ENCODE measurements at regions not wholly inside any gene's neighbourhood (a gene's known extent, or its start where the extent isn't known, plus 50 kb on each side); places are given as distances from the start of the nearest gene placed in this dataset.

DNA sequence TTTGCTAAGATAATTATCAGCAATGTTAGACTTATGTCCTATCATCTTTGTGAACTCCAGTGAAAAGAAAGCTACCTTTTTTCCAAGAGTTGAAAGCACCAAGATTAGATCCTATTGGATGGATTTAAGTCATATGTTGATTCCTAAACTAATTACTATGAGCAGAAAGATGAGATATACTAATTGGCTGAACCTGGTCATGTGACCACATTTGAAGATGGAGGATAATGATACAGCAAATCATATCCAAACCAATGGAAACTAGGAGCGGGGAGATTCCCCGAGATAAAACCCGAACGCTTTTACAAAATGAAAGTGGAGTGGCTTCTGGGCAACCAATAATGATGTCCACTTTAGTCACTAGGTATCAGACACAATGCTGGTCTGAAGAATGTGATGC is 1060.2 kb upstream of the EEF2KMT start:
- Mint-ChIP-seq H3K27ac (no peak overlapping the region), H3K4me1 (no peaks in the 10 kb centered on the region), H3K9me3 (no peaks in the 10 kb centered on the region), H3K36me3 (no peaks in the 10 kb centered on the region), H3K27me3 (no peaks in the 10 kb centered on the region), H3K4me3 (no peak overlapping the region)
- DNase-seq (ENCODE audit: low spot score in 2 of 2) (no peak), ATAC-seq (ENCODE audit: low read depth) (no peak)

DNA sequence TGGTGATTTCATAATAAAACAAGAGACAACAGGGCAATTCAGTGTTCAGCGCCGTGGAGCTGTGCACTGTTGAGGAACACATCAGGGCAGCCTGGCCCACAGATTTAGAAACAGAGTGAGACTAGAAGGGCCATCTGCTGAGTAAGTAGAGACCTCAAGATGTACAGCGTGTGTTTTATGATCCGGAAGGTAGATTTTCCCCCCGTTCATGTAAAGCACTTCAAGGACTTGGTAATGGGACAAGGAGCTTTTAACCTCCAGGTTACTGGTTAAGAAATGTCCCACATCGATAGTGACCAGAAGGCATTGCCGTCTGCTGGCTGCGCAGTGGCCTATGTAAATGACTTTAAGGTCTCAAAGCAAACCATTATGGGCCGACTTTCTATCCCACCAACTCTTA is 1057.7 kb upstream of the EEF2KMT start:
- Mint-ChIP-seq H3K4me1 (no peaks in the 10 kb centered on the region), H3K4me3 (no peak overlapping the region), H3K9me3 (peaks cover 1% of the 10 kb centered on the region), H3K27ac (no peak overlapping the region), H3K27me3 (no peaks in the 10 kb centered on the region), H3K36me3 (no peaks in the 10 kb centered on the region)
- ATAC-seq (ENCODE audit: low read depth) (no peak), DNase-seq (ENCODE audit: low spot score in 2 of 2) (no peak)

DNA sequence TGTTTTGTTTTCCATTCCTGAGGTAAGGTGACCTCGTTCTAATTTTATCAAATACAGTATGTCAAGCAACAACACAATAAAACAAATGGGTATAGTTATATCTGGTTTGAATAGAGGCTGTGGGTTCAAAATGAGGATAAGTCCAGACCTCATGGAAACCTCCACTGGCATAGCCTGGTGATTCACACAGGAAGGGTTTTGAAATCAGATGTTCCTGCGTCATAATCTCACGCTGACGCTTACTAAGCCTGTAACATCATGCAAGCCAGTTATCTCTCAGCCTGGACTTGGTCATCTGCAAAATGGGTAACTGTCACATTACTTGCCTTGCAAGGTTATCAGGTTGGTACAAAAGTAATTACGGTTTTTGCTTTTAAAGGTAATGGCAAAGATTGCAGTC is 1056.3 kb upstream of the EEF2KMT start:
- no peak for ATAC-seq (ENCODE audit: low read depth)
- Mint-ChIP-seq H3K27me3 (no peaks in the 10 kb centered on the region), H3K36me3 (no peaks in the 10 kb centered on the region), H3K27ac (no peak overlapping the region), H3K4me1 (no peaks in the 10 kb centered on the region), H3K9me3 (peaks cover 1% of the 10 kb centered on the region), H3K4me3 (no peak overlapping the region)
- DNase-seq (ENCODE audit: low spot score in 2 of 2), result no peak

DNA sequence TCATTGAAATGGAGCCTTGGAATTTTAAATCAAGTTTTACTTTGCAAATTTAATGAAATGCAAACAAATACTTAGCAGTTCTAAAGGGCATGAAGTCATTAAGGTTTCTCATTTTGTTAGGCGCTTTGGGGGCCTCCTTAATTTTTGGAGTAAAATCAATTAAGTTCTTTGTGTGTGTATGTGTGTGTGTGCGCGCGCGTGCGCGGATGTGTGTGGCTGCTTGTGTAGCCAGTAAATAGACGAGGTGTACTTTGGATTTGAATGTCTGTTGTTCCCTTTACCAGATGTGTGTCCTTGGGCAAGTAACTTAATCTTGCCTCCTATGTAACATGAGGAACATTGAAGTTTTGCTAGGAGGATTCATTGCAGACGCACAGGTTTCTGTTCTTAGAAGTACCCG is 1051.4 kb upstream of the EEF2KMT start:
- no peak overlapping the region for H3K4me3 Mint-ChIP-seq
- no peak overlapping the region for H3K27ac Mint-ChIP-seq
- peaks cover 1% of the 10 kb centered on the region for H3K9me3 Mint-ChIP-seq
- ATAC-seq (ENCODE audit: low read depth) (no peak), DNase-seq (ENCODE audit: low spot score in 2 of 2) (no peak)
- no peaks in the 10 kb centered on the region for H3K36me3 Mint-ChIP-seq
- no peaks in the 10 kb centered on the region for H3K27me3 Mint-ChIP-seq
- H3K4me1 Mint-ChIP-seq, result no peaks in the 10 kb centered on the region

DNA sequence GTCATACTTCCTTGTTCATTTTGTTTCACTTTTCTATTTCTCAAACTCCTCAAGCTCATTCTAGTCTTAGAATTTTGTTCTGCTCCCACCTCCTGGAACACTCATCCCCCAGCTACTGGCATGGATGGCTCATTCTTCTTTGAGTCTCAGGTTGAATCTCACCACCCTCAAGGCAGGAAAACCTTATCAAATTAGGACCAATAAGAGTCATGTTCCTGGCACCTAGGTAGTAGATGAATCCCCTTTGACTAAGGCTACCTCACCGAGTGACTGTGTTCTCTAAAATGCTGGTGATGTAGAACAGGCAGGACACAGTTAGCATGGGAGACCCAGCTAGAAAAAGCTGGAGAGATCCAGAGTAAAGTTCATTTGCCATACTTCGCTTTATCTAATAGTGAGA is 1050.8 kb upstream of the EEF2KMT start:
- no peak for ATAC-seq (ENCODE audit: low read depth)
- no peaks in the 10 kb centered on the region for H3K36me3 Mint-ChIP-seq
- H3K27ac Mint-ChIP-seq, result no peak overlapping the region
- H3K27me3 Mint-ChIP-seq, result no peaks in the 10 kb centered on the region
- DNase-seq (ENCODE audit: low spot score in 2 of 2), result no peak
- H3K4me3 Mint-ChIP-seq, result no peak overlapping the region
- no peaks in the 10 kb centered on the region for H3K4me1 Mint-ChIP-seq
- peaks cover 1% of the 10 kb centered on the region for H3K9me3 Mint-ChIP-seq

DNA sequence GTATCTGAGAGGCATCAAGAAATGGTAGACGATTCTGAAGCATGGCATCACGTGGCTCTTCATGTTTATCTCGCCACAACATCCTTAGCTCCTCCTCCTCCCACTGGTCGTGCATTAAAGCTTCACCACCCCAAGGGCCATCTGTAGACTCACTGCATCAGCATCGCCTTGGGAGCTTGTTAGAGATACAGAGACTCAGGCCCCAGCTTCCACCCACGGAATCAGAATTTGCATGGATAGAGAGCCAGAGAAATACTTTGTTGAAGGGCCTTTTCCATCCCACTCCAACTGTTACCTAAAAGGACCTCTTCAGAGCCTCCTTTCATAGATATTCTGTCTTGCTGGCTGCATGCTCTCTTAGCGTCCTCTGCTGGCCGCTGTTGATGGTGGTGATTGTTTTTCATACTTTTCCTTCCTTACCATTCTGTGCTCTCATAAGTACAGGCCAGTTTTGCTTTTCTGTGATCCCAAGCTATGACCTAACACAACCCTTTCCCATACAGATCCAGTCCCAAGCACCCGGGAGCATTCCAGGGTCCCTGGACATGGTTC is 1049.4 kb upstream of the EEF2KMT start:
- H3K4me1 Mint-ChIP-seq, result no peaks in the 10 kb centered on the region
- peaks cover 3% of the 10 kb centered on the region for H3K9me3 Mint-ChIP-seq
- H3K27me3 Mint-ChIP-seq, result no peaks in the 10 kb centered on the region
- no peak for ATAC-seq (ENCODE audit: low read depth)
- H3K27ac Mint-ChIP-seq, result no peak overlapping the region
- no peak for DNase-seq (ENCODE audit: low spot score in 2 of 2)
- no peaks in the 10 kb centered on the region for H3K36me3 Mint-ChIP-seq
- no peak overlapping the region for H3K4me3 Mint-ChIP-seq

DNA sequence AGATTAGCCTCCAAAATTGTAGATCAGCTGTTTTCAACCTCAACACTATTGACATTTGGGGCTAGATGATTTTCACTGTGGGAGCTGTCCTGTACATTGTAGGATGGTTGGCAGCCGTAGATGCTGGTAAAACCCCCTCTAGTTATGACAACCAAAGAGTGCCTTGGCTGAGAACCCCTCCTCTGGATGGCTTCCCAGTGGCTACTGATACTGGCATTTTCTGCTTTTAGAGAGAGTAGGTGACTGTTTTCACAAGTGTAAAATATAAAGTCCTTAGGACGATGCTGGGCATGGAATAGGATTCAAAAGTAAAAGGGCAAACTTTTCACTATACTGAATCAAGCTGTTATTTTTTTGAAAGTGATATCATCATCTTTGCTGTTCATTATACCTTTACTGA is 1048.8 kb upstream of the EEF2KMT start:
- DNase-seq (ENCODE audit: low spot score in 2 of 2) (no peak), ATAC-seq (ENCODE audit: low read depth) (no peak)
- Mint-ChIP-seq H3K36me3 (no peaks in the 10 kb centered on the region), H3K4me3 (no peak overlapping the region), H3K4me1 (no peaks in the 10 kb centered on the region), H3K27me3 (peaks cover under 1% of the 10 kb centered on the region), H3K27ac (no peak overlapping the region), H3K9me3 (peaks cover 4% of the 10 kb centered on the region)

DNA sequence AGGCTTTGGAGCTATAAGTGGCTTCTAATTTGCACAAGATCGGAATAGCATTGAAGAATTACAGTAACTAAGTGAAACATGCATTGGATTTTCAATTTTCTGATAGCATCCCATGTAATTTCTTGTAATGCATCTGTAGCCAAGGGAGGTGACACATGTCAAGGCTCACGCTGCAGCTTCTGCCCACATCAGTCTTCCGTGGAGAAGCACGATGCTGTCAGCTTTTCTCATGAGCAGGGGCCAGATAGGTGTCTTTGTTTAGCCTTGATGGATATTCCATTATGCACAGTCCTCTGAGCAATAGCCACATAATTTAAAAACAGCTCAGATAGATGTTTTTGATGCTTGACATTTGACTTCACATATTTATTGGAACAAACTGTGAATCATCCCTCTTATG is 1046.9 kb upstream of the EEF2KMT start:
- H3K27me3 Mint-ChIP-seq, result peaks cover 2% of the 10 kb centered on the region

DNA sequence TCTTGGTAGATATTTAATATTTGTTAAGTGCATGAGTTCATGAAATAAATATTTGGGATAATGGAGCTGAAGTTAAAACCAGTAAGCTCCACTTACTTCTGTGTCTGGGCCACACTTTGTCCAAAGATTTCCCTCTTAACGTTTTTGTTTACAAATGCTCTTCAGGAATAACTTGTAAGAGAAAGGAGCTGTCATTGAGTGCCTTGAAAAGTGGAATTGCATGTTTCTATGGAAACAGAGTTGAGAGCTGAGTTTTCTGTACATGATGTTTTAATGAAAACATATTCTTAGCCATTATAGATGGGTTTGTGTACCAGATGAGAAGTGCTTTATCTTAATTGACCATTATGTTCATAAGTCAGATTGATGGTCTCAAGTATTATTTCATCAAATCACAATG is 1045.4 kb upstream of the EEF2KMT start:
- no peak for ATAC-seq (ENCODE audit: low read depth)
- Mint-ChIP-seq H3K27ac (no peak overlapping the region), H3K9me3 (peaks cover 13% of the 10 kb centered on the region), H3K36me3 (no peaks in the 10 kb centered on the region), H3K4me3 (no peak overlapping the region), H3K4me1 (no peaks in the 10 kb centered on the region), H3K27me3 (peaks cover 2% of the 10 kb centered on the region)
- no peak for DNase-seq (ENCODE audit: low spot score in 2 of 2)

More for the DNA sequence above, 1046.9 kb upstream of the EEF2KMT start:
- Mint-ChIP-seq H3K27ac (no peak overlapping the region), H3K9me3 (peaks cover 11% of the 10 kb centered on the region), H3K4me3 (no peak overlapping the region), H3K36me3 (no peaks in the 10 kb centered on the region), H3K4me1 (no peaks in the 10 kb centered on the region)
- DNase-seq (ENCODE audit: low spot score in 2 of 2), result no peak
- ATAC-seq (ENCODE audit: low read depth), result no peak

DNA sequence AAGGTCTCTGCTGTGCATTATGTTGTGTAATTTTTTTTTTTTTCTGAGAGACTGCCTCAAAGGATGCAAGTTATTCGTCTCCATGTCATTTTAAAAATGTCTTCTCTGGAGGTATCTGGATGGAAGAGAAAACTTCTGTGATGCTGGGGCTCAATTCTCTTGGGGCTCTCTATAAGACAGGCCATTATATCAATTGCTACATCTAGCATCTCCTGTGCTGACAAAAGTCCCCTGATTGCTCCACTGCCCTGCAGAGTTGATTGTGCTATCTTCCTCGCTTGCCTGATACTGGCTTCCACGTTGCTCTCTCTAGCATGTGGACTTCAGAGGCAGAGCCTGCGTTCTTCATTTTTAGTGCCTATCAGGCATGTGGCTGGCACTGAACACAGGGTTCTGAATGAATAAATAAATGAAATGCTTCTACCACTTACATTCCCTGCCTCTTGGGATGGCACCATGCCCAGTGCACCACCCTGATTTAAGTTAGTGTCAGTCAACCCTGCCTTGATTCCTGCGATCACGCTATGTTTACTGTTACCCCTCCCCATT is 1035.5 kb upstream of the EEF2KMT start:
- Mint-ChIP-seq H3K4me1 (no peaks in the 10 kb centered on the region), H3K9me3 (peaks cover 10% of the 10 kb centered on the region), H3K4me3 (no peak overlapping the region), H3K36me3 (no peaks in the 10 kb centered on the region), H3K27ac (no peak overlapping the region), H3K27me3 (no peaks in the 10 kb centered on the region)
- no peak for DNase-seq (ENCODE audit: low spot score in 2 of 2)
- ATAC-seq (ENCODE audit: low read depth), result no peak

DNA sequence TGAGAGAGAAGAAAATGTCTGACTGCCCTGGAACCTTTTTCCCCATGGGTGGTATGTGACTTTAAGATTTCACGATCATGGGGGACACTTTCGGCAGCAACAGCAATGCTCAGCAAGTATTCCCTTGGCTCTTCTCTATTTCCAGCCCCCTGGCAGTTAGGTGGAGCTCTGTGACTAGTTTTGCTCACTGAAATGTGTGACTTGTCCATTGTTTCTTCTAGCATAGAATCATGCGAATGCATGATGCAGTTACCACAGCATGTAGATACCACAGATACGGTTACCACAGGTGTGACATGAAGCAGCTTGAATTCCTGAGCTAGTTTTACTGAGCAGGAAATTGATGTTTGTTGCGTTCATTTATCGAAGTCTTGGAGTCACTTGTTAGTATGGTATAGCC is 1034.5 kb upstream of the EEF2KMT start:
- peaks cover 10% of the 10 kb centered on the region for H3K9me3 Mint-ChIP-seq
- no peak overlapping the region for H3K27ac Mint-ChIP-seq
- ATAC-seq (ENCODE audit: low read depth) (no peak), DNase-seq (ENCODE audit: low spot score in 2 of 2) (no peak)
- H3K4me3 Mint-ChIP-seq, result no peak overlapping the region
- no peaks in the 10 kb centered on the region for H3K27me3 Mint-ChIP-seq
- no peaks in the 10 kb centered on the region for H3K4me1 Mint-ChIP-seq
- no peaks in the 10 kb centered on the region for H3K36me3 Mint-ChIP-seq

DNA sequence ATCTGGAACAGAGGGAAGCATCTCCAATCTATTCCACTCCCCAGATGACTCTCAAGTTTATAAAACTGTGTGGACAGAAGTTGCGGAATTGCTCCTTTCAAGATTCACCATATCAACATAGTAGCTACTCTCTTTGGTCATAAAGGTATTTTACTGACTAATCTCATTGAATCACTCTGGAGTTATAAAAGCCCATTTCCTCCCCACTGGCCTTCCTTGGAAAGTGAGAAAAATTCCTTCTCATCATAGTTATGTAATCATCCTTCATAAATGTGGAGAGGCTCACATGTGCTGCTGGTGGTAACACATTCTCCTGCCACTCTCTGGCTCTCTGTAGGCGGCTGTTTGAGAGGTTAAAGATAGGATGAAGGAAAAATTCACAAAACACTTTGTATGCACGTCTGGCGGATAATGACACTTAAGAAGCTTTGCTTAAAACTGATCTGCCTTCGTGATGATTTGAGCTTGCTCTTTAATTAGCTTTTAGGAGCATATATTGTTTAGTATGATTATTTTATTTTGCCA is 1034.0 kb upstream of the EEF2KMT start:
- Mint-ChIP-seq H3K27ac (no peak overlapping the region), H3K4me3 (no peak overlapping the region), H3K36me3 (no peaks in the 10 kb centered on the region), H3K9me3 (peaks cover 14% of the 10 kb centered on the region), H3K4me1 (no peaks in the 10 kb centered on the region), H3K27me3 (no peaks in the 10 kb centered on the region)
- no peak for DNase-seq (ENCODE audit: low spot score in 2 of 2)
- no peak for ATAC-seq (ENCODE audit: low read depth)

DNA sequence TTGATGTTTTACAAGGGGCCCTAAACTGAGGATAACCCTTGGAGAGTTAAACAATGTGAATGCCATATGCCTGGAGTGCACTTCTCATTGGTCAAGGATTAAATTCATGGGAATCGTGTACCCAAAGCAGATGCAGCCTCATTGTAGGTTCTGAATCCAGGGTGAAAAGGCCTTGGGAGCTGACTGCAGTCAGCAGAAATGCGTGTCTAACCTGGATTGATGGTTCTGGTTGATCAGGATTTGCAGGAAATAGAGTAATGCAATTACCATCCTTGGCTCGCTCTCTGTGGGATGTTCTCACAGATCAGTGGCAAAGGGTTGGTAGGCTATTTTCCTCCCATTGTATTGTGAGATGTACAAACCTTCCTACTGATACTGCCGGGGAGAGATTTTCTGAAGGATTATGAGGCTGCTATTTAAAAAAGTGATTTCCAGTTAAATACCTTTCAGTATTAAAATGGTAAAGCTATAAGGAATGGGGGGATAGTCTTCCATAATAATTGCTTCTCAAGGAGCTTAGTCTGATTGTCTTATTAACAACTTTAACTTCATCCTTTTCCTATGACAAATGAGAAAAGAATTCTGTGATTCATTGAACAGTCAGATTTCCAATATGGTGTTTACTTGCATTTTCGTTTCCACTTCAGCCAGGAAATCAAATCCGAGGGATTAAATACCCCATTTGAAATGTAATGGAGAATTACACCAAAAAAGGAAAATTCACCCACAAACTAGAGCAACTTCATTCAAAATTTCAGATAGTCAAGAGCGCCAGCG is 1028.1 kb upstream of the EEF2KMT start:
- H3K4me3 Mint-ChIP-seq, result no peak overlapping the region
- H3K27me3 Mint-ChIP-seq, result no peaks in the 10 kb centered on the region
- no peak for DNase-seq (ENCODE audit: low spot score in 2 of 2)
- no peaks in the 10 kb centered on the region for H3K36me3 Mint-ChIP-seq
- no peaks in the 10 kb centered on the region for H3K4me1 Mint-ChIP-seq
- peaks cover 13% of the 10 kb centered on the region for H3K9me3 Mint-ChIP-seq
- H3K27ac Mint-ChIP-seq, result no peak overlapping the region
- no peak for ATAC-seq (ENCODE audit: low read depth)

DNA sequence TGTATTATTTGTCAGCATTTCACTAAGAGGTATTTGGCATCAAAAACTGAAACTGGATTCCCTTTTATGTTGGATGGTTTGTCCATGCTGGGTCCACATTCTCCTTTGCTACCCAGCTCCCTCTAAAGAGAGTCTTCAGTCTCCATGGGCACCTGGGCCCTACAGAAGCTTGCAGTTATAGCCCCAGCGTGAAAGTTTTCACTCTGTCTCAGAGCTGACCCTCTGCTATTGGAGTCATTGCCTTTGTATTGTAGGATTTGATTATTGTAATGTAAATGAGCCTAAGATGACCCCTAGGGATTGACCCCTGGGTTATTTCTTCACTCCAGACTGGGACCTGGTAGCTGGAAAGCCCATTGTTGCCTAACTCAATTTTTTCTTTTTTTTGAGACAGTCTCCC is 1026.5 kb upstream of the EEF2KMT start:
- DNase-seq (ENCODE audit: low spot score in 2 of 2) (no peak), ATAC-seq (ENCODE audit: low read depth) (no peak)
- Mint-ChIP-seq H3K4me1 (no peaks in the 10 kb centered on the region), H3K36me3 (no peaks in the 10 kb centered on the region), H3K27me3 (no peaks in the 10 kb centered on the region), H3K27ac (no peak overlapping the region), H3K4me3 (no peak overlapping the region), H3K9me3 (peaks cover 6% of the 10 kb centered on the region)

DNA sequence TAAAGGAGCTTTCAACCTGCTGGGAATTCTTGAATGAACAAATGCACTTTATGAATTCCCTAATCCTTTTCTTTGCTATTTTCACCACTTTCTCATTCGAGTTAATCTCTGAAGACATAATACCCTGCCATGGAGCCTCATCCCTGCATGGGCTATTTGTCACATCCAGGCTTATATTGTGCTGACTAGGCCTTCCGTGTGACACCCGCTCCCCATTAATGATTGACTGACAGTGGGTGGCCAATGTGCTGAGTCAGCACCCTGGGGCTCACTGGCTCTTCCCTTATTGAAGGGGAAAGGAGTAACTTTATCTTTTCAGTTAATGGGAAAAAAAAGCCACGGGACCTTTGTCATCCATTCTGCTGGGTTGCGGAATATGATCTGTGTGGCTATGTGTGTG is 1024.8 kb upstream of the EEF2KMT start:
- no peaks in the 10 kb centered on the region for H3K4me1 Mint-ChIP-seq
- no peak for ATAC-seq (ENCODE audit: low read depth)
- H3K36me3 Mint-ChIP-seq, result no peaks in the 10 kb centered on the region
- peaks cover 9% of the 10 kb centered on the region for H3K9me3 Mint-ChIP-seq
- no peak overlapping the region for H3K4me3 Mint-ChIP-seq
- no peak for DNase-seq (ENCODE audit: low spot score in 2 of 2)
- H3K27ac Mint-ChIP-seq, result no peak overlapping the region
- no peaks in the 10 kb centered on the region for H3K27me3 Mint-ChIP-seq

All from memory B cell (primary cell).